CD14-positive monocyte (primary cell): ENCODE measurements at regions not wholly inside any gene's neighbourhood (a gene's known extent, or its start where the extent isn't known, plus 50 kb on each side); places are given as distances from the start of the nearest gene placed in this dataset.

Experiments
- DNase-seq, 3 donors: peaks; one replicate each; pipeline ENCODE4 v3.0.0-alpha.2; 2011 to 2022
- H2AFZ ChIP-seq: 2 replicates; pipeline ENCODE4 v1.6.0; 2012; ENCODE audit warnings: mild to moderate bottlenecking, low read depth, low read length, inconsistent platforms; ENCODE audit not compliant: insufficient read depth, poor library complexity, severe bottlenecking
- H3K27ac ChIP-seq, 2 donors: 1 replicate in 1 of 2; 2 replicates in 1 of 2; pipeline ENCODE4 v1.5.1; 2012 to 2013; ENCODE audit warnings: low read length in 2 of 2, control low read depth in 1 of 2, inconsistent platforms in 1 of 2, low read depth in 1 of 2, mild to moderate bottlenecking in 1 of 2
- H3K27me3 ChIP-seq, 2 donors: one replicate each; pipeline versions ENCODE4 v1.6.0 to v1.6.1; 2011 to 2013; ENCODE audit warnings: low read length in 2 of 2; ENCODE audit not compliant: control insufficient read depth in 2 of 2, insufficient read depth in 2 of 2
- H3K36me3 ChIP-seq, 2 donors: replicated peaks in 1 of 2; 1 replicate in 1 of 2; 2 replicates in 1 of 2; pipeline versions ENCODE4 v1.5.1 to v1.6.1; 2012 to 2013; ENCODE audit warnings: low read length in 2 of 2, control low read depth in 1 of 2, inconsistent platforms in 1 of 2, mild to moderate bottlenecking in 1 of 2; ENCODE audit not compliant: insufficient read depth in 2 of 2, control insufficient read depth in 1 of 2
- H3K4me1 ChIP-seq, 2 donors: 1 replicate in 1 of 2; 2 replicates in 1 of 2; pipeline versions ENCODE4 v1.5.1 to v1.6.1; 2012 to 2013; ENCODE audit warnings: low read length in 2 of 2, control low read depth in 1 of 2, inconsistent platforms in 1 of 2, mild to moderate bottlenecking in 1 of 2, moderate library complexity in 1 of 2; ENCODE audit not compliant: insufficient read depth in 2 of 2, control insufficient read depth in 1 of 2
- H3K4me2 ChIP-seq: replicated peaks from 2 replicates; pipeline ENCODE3; 2012; ENCODE audit warnings: low read length, moderate library complexity, mild to moderate bottlenecking; ENCODE audit not compliant: poor library complexity, severe bottlenecking; ENCODE audit errors: extremely low read depth
- H3K4me3 ChIP-seq, 3 experiments: fragments of 200-600 bp in 1 of 3; sonication (generic) in 1 of 3; replicated peaks in 1 of 3; 1 replicate in 2 of 3; 2 replicates in 1 of 3; pipeline ENCODE4 v1.5.1; 2011 to 2013; ENCODE audit warnings: low read length in 3 of 3, mild to moderate bottlenecking in 3 of 3, control low read depth in 2 of 3, low read depth in 2 of 3, inconsistent platforms in 1 of 3, moderate library complexity in 1 of 3
- H3K79me2 ChIP-seq: 2 replicates; pipeline ENCODE4 v1.6.0; 2012; ENCODE audit warnings: mild to moderate bottlenecking, control low read depth, inconsistent platforms, low read length, moderate library complexity; ENCODE audit not compliant: insufficient read depth
- H3K9ac ChIP-seq: 2 replicates; pipeline ENCODE4 v1.6.0; 2017; ENCODE audit warnings: low read length, mild to moderate bottlenecking; ENCODE audit not compliant: insufficient read depth, poor library complexity, severe bottlenecking
- H3K9me3 ChIP-seq, 2 donors: replicated peaks in 1 of 2; 1 replicate in 1 of 2; 2 replicates in 1 of 2; pipeline versions ENCODE4 v1.5.1 to v1.6.1; 2012 to 2013; ENCODE audit warnings: low read length in 2 of 2, control low read depth in 1 of 2; ENCODE audit not compliant: control insufficient read depth in 1 of 2, insufficient read depth in 1 of 2
- H4K20me1 ChIP-seq: 2 replicates; pipeline ENCODE4 v1.6.0; 2012; ENCODE audit warnings: mild to moderate bottlenecking, low read length, control low read depth, moderate library complexity; ENCODE audit not compliant: insufficient read depth
- H3K27ac Mint-ChIP-seq, 7 donors: one replicate each; pipeline ENCODE4 v1.8.0; 2020; ENCODE audit warnings: mild to moderate bottlenecking in 7 of 7, mixed read lengths in 7 of 7, moderate library complexity in 6 of 7, inconsistent platforms in 2 of 7
- H3K27me3 Mint-ChIP-seq, 3 donors: one replicate each; pipeline ENCODE4 v1.8.0; 2021 to 2022; ENCODE audit warnings: low read depth in 3 of 3, mild to moderate bottlenecking in 3 of 3, mixed read lengths in 3 of 3, moderate library complexity in 3 of 3, inconsistent platforms in 1 of 3
- H3K36me3 Mint-ChIP-seq, 2 donors: one replicate each; pipeline ENCODE4 v1.8.0; 2020; ENCODE audit warnings: mixed read lengths in 2 of 2, inconsistent platforms in 1 of 2, mild to moderate bottlenecking in 1 of 2
- H3K4me1 Mint-ChIP-seq: one replicate; pipeline ENCODE4 v1.8.0; 2020; ENCODE audit warnings: mild to moderate bottlenecking, mixed read lengths
- H3K4me3 Mint-ChIP-seq, 2 donors: one replicate each; pipeline ENCODE4 v1.8.0; 2020; ENCODE audit warnings: mild to moderate bottlenecking in 2 of 2, mixed read lengths in 2 of 2, moderate library complexity in 1 of 2
- H3K9me3 Mint-ChIP-seq, 7 donors: one replicate each; pipeline ENCODE4 v1.8.0; 2020 to 2022; ENCODE audit warnings: mixed read lengths in 7 of 7, mild to moderate bottlenecking in 6 of 7, moderate library complexity in 6 of 7, inconsistent platforms in 2 of 7
- WGBS: methylation state at CpG from one replicate; pipeline ENCODE4 v1.1.5; 2013; ENCODE audit warnings: missing lambda C conversion rate; ENCODE audit not compliant: insufficient coverage; 5-methylcytosine and 5-hydroxymethylcytosine counted together
- intact Hi-C, 2 donors: fragments of 100-400 bp; cut with micrococcal nuclease; formaldehyde crosslinking; loops; one replicate each; pipeline versions ENCODE4 v1.15.0 to v1.15.1; 2023
- TF ChIP-seq, protein P1 (sequence below): fragments of 200-600 bp; IDR thresholded peaks from one replicate; pipeline ENCODE4 v1.8.0; 2022; ENCODE audit warnings: antibody characterized with exemption, mild to moderate bottlenecking

DNA sequence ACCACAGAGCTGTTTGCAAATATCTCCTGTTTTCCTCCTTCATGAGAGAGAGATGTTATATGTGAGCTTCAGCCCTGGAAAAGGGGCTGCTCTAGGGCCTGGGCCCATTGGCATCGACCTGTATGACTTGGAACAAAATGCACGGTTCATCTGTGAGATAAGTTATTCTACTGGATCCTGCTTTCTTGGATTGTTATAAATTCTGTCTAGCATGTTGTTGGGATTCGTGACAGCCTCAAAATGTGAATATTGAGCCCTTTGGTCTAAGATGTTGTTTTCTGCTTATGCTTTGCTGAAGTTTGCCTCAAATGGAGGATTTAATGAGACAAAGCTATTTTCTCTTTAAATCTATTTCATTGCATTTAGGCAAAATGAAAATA is 372.9 kb downstream of the EN1 start:
- no peaks in the 10 kb centered on the region for H3K79me2 ChIP-seq
- no peak overlapping the region for H3K4me3 Mint-ChIP-seq
- no peak overlapping the region for H3K27ac Mint-ChIP-seq
- intact Hi-C loops: no loop called here
- no peaks in the 10 kb centered on the region for H3K4me1 Mint-ChIP-seq
- H3K9me3 ChIP-seq: no peaks in the 10 kb centered on the region
- TF ChIP-seq, protein P1, sequence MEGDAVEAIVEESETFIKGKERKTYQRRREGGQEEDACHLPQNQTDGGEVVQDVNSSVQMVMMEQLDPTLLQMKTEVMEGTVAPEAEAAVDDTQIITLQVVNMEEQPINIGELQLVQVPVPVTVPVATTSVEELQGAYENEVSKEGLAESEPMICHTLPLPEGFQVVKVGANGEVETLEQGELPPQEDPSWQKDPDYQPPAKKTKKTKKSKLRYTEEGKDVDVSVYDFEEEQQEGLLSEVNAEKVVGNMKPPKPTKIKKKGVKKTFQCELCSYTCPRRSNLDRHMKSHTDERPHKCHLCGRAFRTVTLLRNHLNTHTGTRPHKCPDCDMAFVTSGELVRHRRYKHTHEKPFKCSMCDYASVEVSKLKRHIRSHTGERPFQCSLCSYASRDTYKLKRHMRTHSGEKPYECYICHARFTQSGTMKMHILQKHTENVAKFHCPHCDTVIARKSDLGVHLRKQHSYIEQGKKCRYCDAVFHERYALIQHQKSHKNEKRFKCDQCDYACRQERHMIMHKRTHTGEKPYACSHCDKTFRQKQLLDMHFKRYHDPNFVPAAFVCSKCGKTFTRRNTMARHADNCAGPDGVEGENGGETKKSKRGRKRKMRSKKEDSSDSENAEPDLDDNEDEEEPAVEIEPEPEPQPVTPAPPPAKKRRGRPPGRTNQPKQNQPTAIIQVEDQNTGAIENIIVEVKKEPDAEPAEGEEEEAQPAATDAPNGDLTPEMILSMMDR: no peak
- H3K27me3 ChIP-seq: no peaks in the 10 kb centered on the region
- H2AFZ ChIP-seq: no peak overlapping the region
- H3K4me1 ChIP-seq: no peaks in the 10 kb centered on the region
- 75% methylated on average over 2 of the region's 3 CpGs for WGBS
- no peaks in the 10 kb centered on the region for H3K9me3 Mint-ChIP-seq
- H4K20me1 ChIP-seq: no peaks in the 10 kb centered on the region
- no peak overlapping the region for H3K9ac ChIP-seq
- no peak overlapping the region for H3K4me2 ChIP-seq
- H3K36me3 Mint-ChIP-seq: no peaks in the 10 kb centered on the region
- no peak for DNase-seq
- H3K4me3 ChIP-seq: no peak overlapping the region
- H3K36me3 ChIP-seq: no peaks in the 10 kb centered on the region
- no peak overlapping the region for H3K27ac ChIP-seq
- H3K27me3 Mint-ChIP-seq: peaks cover 9 to 13% (median 13%) of the 10 kb centered on the region in 3 donors

DNA sequence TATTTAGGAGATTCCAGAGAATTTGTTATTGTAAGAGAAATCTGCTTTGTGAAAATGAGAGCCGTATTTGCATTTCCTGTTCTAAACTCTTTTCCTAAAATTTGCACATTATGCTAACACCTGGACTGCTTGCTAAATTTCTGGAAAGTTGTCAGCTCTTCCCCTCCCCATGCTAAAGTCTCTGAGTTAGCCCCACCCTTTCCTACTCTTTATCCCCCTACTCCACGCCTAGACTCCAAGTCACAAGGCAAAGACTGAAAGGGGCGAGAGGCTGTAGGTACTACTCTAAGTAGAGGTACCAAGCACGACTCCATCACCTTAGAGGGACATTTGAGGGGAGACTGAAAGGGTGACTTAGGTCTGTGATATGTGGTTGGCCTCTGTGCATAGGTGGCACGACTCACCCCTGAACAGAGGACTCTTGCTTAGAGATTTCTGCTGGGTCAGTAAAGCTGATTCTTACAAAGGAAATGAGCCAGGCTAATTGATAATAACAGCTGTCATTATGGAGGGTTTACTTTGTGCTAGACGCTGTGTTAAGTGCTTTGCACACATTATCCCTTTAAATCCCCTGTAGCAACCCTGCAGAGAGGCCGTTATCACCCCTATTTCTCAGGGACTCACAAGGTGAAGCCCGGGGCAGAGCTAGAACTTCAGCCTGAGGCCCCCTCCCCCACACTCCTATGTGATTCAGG is 373.5 kb downstream of the EN1 start:
- H4K20me1 ChIP-seq: no peaks in the 10 kb centered on the region
- WGBS: 43% methylated on average over 4 of the region's 8 CpGs
- no peaks in the 10 kb centered on the region for H3K4me1 ChIP-seq
- no peak overlapping the region for H3K9ac ChIP-seq
- TF ChIP-seq, protein P1: no peak
- no peak overlapping the region for H3K27ac ChIP-seq
- H2AFZ ChIP-seq: no peak overlapping the region
- H3K36me3 Mint-ChIP-seq: no peaks in the 10 kb centered on the region
- no peak overlapping the region for H3K4me3 Mint-ChIP-seq
- DNase-seq: no peak
- H3K4me2 ChIP-seq: no peak overlapping the region
- no peaks in the 10 kb centered on the region for H3K4me1 Mint-ChIP-seq
- H3K36me3 ChIP-seq: no peaks in the 10 kb centered on the region
- H3K9me3 ChIP-seq: no peaks in the 10 kb centered on the region
- H3K27ac Mint-ChIP-seq: no peak overlapping the region
- no peak overlapping the region for H3K4me3 ChIP-seq
- H3K9me3 Mint-ChIP-seq: no peaks in the 10 kb centered on the region
- peaks cover 9 to 13% (median 13%) of the 10 kb centered on the region in 3 donors for H3K27me3 Mint-ChIP-seq
- H3K79me2 ChIP-seq: no peaks in the 10 kb centered on the region
- H3K27me3 ChIP-seq: peaks cover 0 to 1% of the 10 kb centered on the region in 2 donors
- intact Hi-C loops: no loop called here
